Natural killer cell (primary cell): ENCODE measurements at regions not wholly inside any gene's neighbourhood (a gene's known extent, or its start where the extent isn't known, plus 50 kb on each side); places are given as distances from the start of the nearest gene placed in this dataset.

Source experiments
- ATAC-seq, 3 donors: fragments of 150-1000 bp in 2 of 3; fragments of 200-7000 bp in 1 of 3; cut with Tn5 transposase; 1 replicate in 1 of 3; 2 replicates in 2 of 3; pipeline ENCODE4 v1.10.0; 2021; ENCODE audit warnings: mild to moderate bottlenecking in 2 of 3, moderate library complexity in 2 of 3
- DNase-seq, 2 donors: peaks; one replicate each; pipeline versions ENCODE4 v3.0.0 to v3.0.0-alpha.2; 2013 to 2021; ENCODE audit warnings: mixed read lengths in 1 of 2
- H3K27ac ChIP-seq: one replicate; pipeline ENCODE4 v1.5.1; 2013; ENCODE audit warnings: mild to moderate bottlenecking, low read length
- H3K27me3 ChIP-seq: one replicate; pipeline ENCODE4 v1.6.1; 2013; ENCODE audit warnings: low read length; ENCODE audit not compliant: control insufficient read depth, insufficient read depth
- H3K36me3 ChIP-seq: one replicate; pipeline ENCODE4 v1.6.1; 2013; ENCODE audit warnings: low read length; ENCODE audit not compliant: control insufficient read depth, insufficient read depth
- H3K4me1 ChIP-seq: one replicate; pipeline ENCODE4 v1.6.1; 2013; ENCODE audit warnings: low read length; ENCODE audit not compliant: control insufficient read depth, insufficient read depth
- H3K4me3 ChIP-seq: one replicate; pipeline ENCODE4 v1.5.1; 2013; ENCODE audit warnings: low read length
- H3K9me3 ChIP-seq: one replicate; pipeline ENCODE4 v1.6.1; 2013; ENCODE audit warnings: low read length; ENCODE audit not compliant: control insufficient read depth, insufficient read depth
- H3K27ac Mint-ChIP-seq, 2 donors: one replicate each; pipeline ENCODE4 v1.8.0; 2022; ENCODE audit warnings: mild to moderate bottlenecking in 2 of 2, mixed read lengths in 2 of 2, moderate library complexity in 1 of 2
- H3K27me3 Mint-ChIP-seq, 2 donors: one replicate each; pipeline ENCODE4 v1.8.0; 2022; ENCODE audit warnings: low read depth in 2 of 2, mixed read lengths in 2 of 2
- H3K36me3 Mint-ChIP-seq: one replicate; pipeline ENCODE4 v1.8.0; 2022; ENCODE audit warnings: mixed read lengths
- H3K4me1 Mint-ChIP-seq, 2 donors: one replicate each; pipeline ENCODE4 v1.8.0; 2022; ENCODE audit warnings: mixed read lengths in 2 of 2
- H3K4me3 Mint-ChIP-seq: one replicate; pipeline ENCODE4 v1.8.0; 2022; ENCODE audit warnings: mild to moderate bottlenecking, moderate library complexity, mixed read lengths
- H3K9me3 Mint-ChIP-seq, 2 donors: one replicate each; pipeline ENCODE4 v1.8.0; 2022; ENCODE audit warnings: mixed read lengths in 2 of 2
- whole genome bisulfite sequencing: methylation state at CpG from one replicate; pipeline ENCODE4 v1.1.7; 2013; ENCODE audit warnings: missing lambda C conversion rate; ENCODE audit not compliant: insufficient coverage; 5-methylcytosine and 5-hydroxymethylcytosine counted together
- intact Hi-C: fragments of 100-400 bp; cut with micrococcal nuclease; formaldehyde crosslinking; loops from one replicate; pipeline ENCODE4 v1.14.2; 2022
- TF ChIP-seq, protein P1 (sequence below): fragments of 200-600 bp; IDR thresholded peaks from one replicate; pipeline ENCODE4 v1.8.0; 2022; ENCODE audit warnings: antibody characterized with exemption

DNA sequence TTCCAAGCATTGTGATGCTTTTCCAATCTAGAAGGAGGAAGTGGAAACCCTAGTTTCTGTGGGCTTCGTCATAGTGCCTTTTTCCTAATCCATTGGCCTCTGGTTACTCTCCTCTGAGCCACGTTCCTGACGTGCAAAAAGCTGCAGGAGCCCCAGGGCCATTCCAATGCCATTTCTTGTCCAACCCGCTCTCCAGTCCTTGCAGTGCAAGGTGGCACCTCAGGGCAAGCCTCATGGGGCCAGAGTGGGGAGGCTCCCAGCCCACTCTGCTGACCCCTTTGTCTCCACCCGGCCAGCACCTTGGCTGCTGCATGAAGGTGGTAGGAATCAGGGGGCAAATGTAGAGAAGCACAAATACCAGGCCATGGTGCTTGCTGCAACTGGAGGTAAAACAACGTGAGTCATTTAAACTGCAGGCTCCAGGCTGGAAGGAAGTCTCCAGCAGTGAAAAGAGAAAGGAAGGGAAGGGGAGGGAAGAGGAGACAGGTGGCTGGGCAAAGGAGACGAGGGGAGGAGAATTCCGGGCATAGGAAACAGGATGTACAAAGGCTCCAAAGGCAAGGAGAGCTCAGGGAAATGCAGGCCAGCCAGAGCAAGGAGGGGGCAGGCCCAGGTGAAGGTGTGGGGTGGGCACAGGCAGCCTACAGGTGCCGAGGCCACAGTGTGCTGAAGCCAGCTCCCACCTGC, 168.2 kb upstream of the TNRC6C start:
- H3K9me3 Mint-ChIP-seq: no peaks in the 10 kb centered on the region
- H3K36me3 Mint-ChIP-seq: no peaks in the 10 kb centered on the region
- Histone ChIP-seq H3K4me3 (no peak overlapping the region), H3K27me3 (no peaks in the 10 kb centered on the region), H3K4me1 (peaks cover 23% of the 10 kb centered on the region), H3K27ac (no peak overlapping the region), H3K9me3 (no peaks in the 10 kb centered on the region), H3K36me3 (no peaks in the 10 kb centered on the region)
- intact Hi-C loops: no loop called here
- H3K4me1 Mint-ChIP-seq: peaks cover 17% of the 10 kb centered on the region in 2 donors
- H3K27ac Mint-ChIP-seq: no peak overlapping the region
- 88% methylated on average over 9 of the region's 9 CpGs for WGBS
- peaks cover 0 to 12% of the 10 kb centered on the region in 2 donors for H3K27me3 Mint-ChIP-seq
- no peak for ATAC-seq
- TF ChIP-seq, protein P1, sequence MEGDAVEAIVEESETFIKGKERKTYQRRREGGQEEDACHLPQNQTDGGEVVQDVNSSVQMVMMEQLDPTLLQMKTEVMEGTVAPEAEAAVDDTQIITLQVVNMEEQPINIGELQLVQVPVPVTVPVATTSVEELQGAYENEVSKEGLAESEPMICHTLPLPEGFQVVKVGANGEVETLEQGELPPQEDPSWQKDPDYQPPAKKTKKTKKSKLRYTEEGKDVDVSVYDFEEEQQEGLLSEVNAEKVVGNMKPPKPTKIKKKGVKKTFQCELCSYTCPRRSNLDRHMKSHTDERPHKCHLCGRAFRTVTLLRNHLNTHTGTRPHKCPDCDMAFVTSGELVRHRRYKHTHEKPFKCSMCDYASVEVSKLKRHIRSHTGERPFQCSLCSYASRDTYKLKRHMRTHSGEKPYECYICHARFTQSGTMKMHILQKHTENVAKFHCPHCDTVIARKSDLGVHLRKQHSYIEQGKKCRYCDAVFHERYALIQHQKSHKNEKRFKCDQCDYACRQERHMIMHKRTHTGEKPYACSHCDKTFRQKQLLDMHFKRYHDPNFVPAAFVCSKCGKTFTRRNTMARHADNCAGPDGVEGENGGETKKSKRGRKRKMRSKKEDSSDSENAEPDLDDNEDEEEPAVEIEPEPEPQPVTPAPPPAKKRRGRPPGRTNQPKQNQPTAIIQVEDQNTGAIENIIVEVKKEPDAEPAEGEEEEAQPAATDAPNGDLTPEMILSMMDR: no peak
- H3K4me3 Mint-ChIP-seq: no peak overlapping the region
- DNase-seq: no peak

DNA sequence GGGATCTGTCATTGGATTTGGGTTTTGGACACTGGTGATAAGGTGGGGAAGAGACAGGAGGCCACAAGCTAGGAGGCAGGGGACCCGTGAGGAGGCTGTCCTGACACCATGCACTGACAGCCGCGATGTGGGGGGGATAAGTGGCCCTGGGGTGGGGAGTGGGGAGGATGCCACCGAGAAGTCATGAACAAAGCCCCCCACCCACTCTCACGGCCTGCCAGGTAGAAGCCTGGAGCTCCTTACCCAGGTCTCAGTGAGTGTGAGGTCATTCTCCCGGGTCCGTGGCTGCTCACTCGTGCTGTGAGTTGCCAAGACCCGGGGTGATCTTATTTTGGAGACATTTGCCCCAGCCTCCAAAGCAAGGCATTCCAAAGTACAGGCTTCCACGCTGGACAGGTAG, 165.9 kb upstream of the TNRC6C start:
- intact Hi-C loops: no loop called here

DNA sequence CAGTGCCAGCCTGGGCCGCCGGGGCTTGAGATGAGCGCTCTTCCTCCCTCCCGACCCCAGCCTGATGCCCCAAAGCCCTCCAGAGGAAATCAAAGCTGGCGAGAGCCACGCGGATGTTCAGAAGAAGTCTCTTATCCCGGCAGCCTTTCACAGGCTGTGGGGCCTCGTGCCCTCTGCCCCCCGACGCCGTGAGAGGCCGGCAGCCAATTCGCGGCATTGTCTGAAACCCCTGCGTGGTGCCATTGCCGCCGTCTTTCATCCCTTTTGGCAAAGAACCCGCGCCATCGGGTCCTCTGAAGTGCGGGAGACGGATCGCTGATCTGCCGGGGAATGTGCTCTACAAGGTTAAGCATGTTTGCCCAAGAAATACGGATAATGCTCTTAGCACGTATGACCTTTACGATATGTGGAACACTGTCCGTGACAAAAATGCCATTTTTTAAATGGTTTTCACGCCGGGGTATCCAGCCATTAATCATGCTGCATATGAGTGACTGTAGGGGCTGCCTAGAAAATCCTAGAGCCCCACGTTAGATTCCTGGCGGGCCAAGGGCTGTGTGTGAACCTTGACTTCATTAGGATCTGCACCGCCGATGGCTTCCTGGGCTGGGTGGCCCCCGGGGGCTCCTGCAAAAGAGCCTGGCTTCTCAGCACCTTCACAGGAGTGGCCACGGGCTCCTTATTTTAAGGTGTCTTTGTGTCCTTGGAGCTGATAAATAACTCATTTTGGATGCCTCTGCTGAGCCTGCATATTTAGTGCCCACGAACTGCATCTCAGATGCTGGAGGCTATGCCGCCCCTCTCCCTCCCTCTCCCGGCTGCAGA, 165.1 kb upstream of the TNRC6C start:
- Histone ChIP-seq H3K36me3 (no peaks in the 10 kb centered on the region), H3K27ac (no peak overlapping the region), H3K27me3 (no peaks in the 10 kb centered on the region), H3K4me3 (no peak overlapping the region), H3K4me1 (peaks cover 15% of the 10 kb centered on the region), H3K9me3 (no peaks in the 10 kb centered on the region)
- WGBS: 86% methylated on average over 40 of the region's 40 CpGs
- TF ChIP-seq, protein P1: no peak
- H3K9me3 Mint-ChIP-seq: no peaks in the 10 kb centered on the region
- intact Hi-C loops: no loop called here
- no peak overlapping the region for H3K4me3 Mint-ChIP-seq
- H3K4me1 Mint-ChIP-seq: peaks cover 10 to 11% of the 10 kb centered on the region in 2 donors
- ATAC-seq: no peak
- DNase-seq: no peak
- H3K27me3 Mint-ChIP-seq: peaks cover 0 to 10% of the 10 kb centered on the region in 2 donors
- H3K36me3 Mint-ChIP-seq: no peaks in the 10 kb centered on the region
- H3K27ac Mint-ChIP-seq: no peak overlapping the region

More for the DNA sequence above, 165.9 kb upstream of the TNRC6C start:
- DNase-seq: no peak
- H3K9me3 Mint-ChIP-seq: no peaks in the 10 kb centered on the region
- H3K27me3 ChIP-seq: no peaks in the 10 kb centered on the region
- H3K27me3 Mint-ChIP-seq: peaks cover 0 to 13% of the 10 kb centered on the region in 2 donors
- TF ChIP-seq, protein P1: no peak
- peaks cover 15% of the 10 kb centered on the region for H3K4me1 ChIP-seq
- no peaks in the 10 kb centered on the region for H3K36me3 ChIP-seq
- no peaks in the 10 kb centered on the region for H3K9me3 ChIP-seq
- ATAC-seq: no peak
- no peak overlapping the region for H3K4me3 Mint-ChIP-seq
- H3K27ac Mint-ChIP-seq: no peak overlapping the region
- WGBS: 88% methylated on average over 10 of the region's 10 CpGs
- H3K27ac ChIP-seq: no peak overlapping the region
- peaks cover 10 to 12% of the 10 kb centered on the region in 2 donors for H3K4me1 Mint-ChIP-seq
- H3K36me3 Mint-ChIP-seq: no peaks in the 10 kb centered on the region
- H3K4me3 ChIP-seq: no peak overlapping the region
